H1 (cell line): ENCODE measurements at regions not wholly inside any gene's neighbourhood (a gene's known extent, or its start where the extent isn't known, plus 50 kb on each side); places are given as distances from the start of the nearest gene placed in this dataset.

ENCODE experiments used
- CTCF ChIA-PET: fragments of 300-600 bp; sonication (Branson Sonifier 250); formaldehyde crosslinking; loops from one replicate; lab custom pipeline; 2021; ENCODE audit not compliant: partially characterized antibody; lab: Charles Lee
- POLR2A ChIA-PET: fragments of 300-600 bp; sonication (Branson Sonifier 250); formaldehyde crosslinking; loops from one replicate; lab custom pipeline; 2021; ENCODE audit warnings: inconsistent platforms; ENCODE audit not compliant: partially characterized antibody; lab: Charles Lee
- DNase-seq, 2 experiments: peaks; one replicate each; pipeline versions ENCODE4 v3.0.0 to v3.0.0-alpha.2; 2010 to 2022; ENCODE audit warnings: low spot score in 2 of 2, low read depth in 1 of 2, mixed read lengths in 1 of 2
- FAIRE-seq: peaks from 2 replicates; lab custom pipeline; 2011; peaks lifted over from hg19 to GRCh38; lab: Jason Lieb, UNC
- H2AFZ ChIP-seq: 2 replicates; pipeline ENCODE4 v1.8.1; 2012; ENCODE audit warnings: low read length, inconsistent platforms
- H2AK5ac ChIP-seq: 2 replicates; pipeline ENCODE4 v1.6.1; 2013; ENCODE audit warnings: low read depth, low read length
- H2BK120ac ChIP-seq: replicated peaks from 2 replicates; pipeline ENCODE3; 2013; ENCODE audit warnings: low read depth, low read length, inconsistent platforms
- H2BK12ac ChIP-seq: 2 replicates; pipeline ENCODE4 v1.6.1; 2013; ENCODE audit warnings: low read depth, low read length
- H2BK15ac ChIP-seq: 2 replicates; pipeline ENCODE4 v1.6.1; 2013; ENCODE audit warnings: low read length
- H2BK20ac ChIP-seq: 2 replicates; pipeline ENCODE4 v1.6.1; 2013; ENCODE audit warnings: low read length
- H2BK5ac ChIP-seq: 2 replicates; pipeline ENCODE4 v1.6.1; 2013; ENCODE audit warnings: low read depth, low read length
- H3K14ac ChIP-seq: 2 replicates; pipeline ENCODE4 v1.6.1; 2013; ENCODE audit warnings: inconsistent platforms; ENCODE audit not compliant: insufficient read length
- H3K18ac ChIP-seq: 2 replicates; pipeline ENCODE4 v1.6.1; 2013; ENCODE audit warnings: low read length; ENCODE audit errors: extremely low read depth
- H3K23ac ChIP-seq: 2 replicates; pipeline ENCODE4 v1.6.1; 2013; ENCODE audit warnings: inconsistent platforms; ENCODE audit not compliant: insufficient read length
- H3K23me2 ChIP-seq: 2 replicates; pipeline ENCODE4 v1.6.1; 2013; ENCODE audit warnings: low read depth, low read length
- H3K27ac ChIP-seq: 2 replicates; pipeline ENCODE4 v1.6.1; 2011; ENCODE audit warnings: low read depth, low read length, inconsistent platforms
- H3K27me3 ChIP-seq, 4 experiments: replicated peaks in 1 of 4; 1 replicate in 1 of 4; 2 replicates in 3 of 4; pipeline versions ENCODE4 v1.6.1 to v1.8.1; 2011 to 2013; ENCODE audit warnings: low read length in 3 of 4, mild to moderate bottlenecking in 3 of 4, inconsistent platforms in 2 of 4, mixed read lengths in 2 of 4, moderate library complexity in 1 of 4; ENCODE audit not compliant: control insufficient read depth in 3 of 4, insufficient read depth in 3 of 4; ENCODE audit errors: extremely low read depth in 1 of 4
- H3K36me3 ChIP-seq, 4 experiments: 2 replicates each; pipeline versions ENCODE4 v1.6.1 to v1.8.1; 2011 to 2013; ENCODE audit warnings: mild to moderate bottlenecking in 4 of 4, low read length in 3 of 4, moderate library complexity in 2 of 4, control low read depth in 1 of 4, inconsistent platforms in 1 of 4; ENCODE audit not compliant: insufficient read depth in 4 of 4, control insufficient read depth in 2 of 4
- H3K4ac ChIP-seq: replicated peaks from 2 replicates; pipeline ENCODE3; 2013; ENCODE audit warnings: low read length, low read depth, mixed read lengths, inconsistent platforms; ENCODE audit not compliant: insufficient read length
- H3K4me1 ChIP-seq, 4 experiments: replicated peaks in 1 of 4; 1 replicate in 1 of 4; 2 replicates in 3 of 4; pipeline versions ENCODE4 v1.6.1 to v1.8.1; 2011 to 2013; ENCODE audit warnings: low read length in 3 of 4, inconsistent platforms in 2 of 4, mixed read lengths in 1 of 4; ENCODE audit not compliant: insufficient read depth in 4 of 4, control insufficient read depth in 3 of 4
- H3K4me2 ChIP-seq, 2 experiments: 2 replicates each; pipeline versions ENCODE4 v1.6.1 to v1.8.1; 2011 to 2013; ENCODE audit warnings: low read depth in 2 of 2, low read length in 2 of 2, control low read depth in 1 of 2, inconsistent platforms in 1 of 2, mild to moderate bottlenecking in 1 of 2; ENCODE audit not compliant: insufficient read depth in 1 of 2
- H3K4me3 ChIP-seq, 4 experiments: fragments of 200-600, 300-600 bp in 1 of 4; sonication (generic), shearing (Covaris generic), sonication (Bioruptor Twin) in 1 of 4; 2 replicates each; pipeline versions ENCODE4 v1.5.1 to v1.8.1; 2011 to 2016; ENCODE audit warnings: low read length in 4 of 4, low read depth in 3 of 4, control low read depth in 2 of 4, inconsistent platforms in 2 of 4, mild to moderate bottlenecking in 2 of 4, mixed read lengths in 1 of 4, moderate library complexity in 1 of 4; ENCODE audit not compliant: insufficient read depth in 2 of 4; ENCODE audit errors: extremely low read depth in 1 of 4
- H3K56ac ChIP-seq: replicated peaks from 2 replicates; pipeline ENCODE3; 2013; ENCODE audit warnings: low read depth, mild to moderate bottlenecking, mixed read lengths, low read length, inconsistent platforms; ENCODE audit not compliant: insufficient read length
- H3K79me1 ChIP-seq: 2 replicates; pipeline ENCODE4 v1.6.1; 2013; ENCODE audit warnings: low read depth, low read length, control low read depth
- H3K79me2 ChIP-seq, 2 experiments: 2 replicates each; pipeline versions ENCODE4 v1.6.1 to v1.8.1; 2012 to 2013; ENCODE audit warnings: low read length in 2 of 2, mild to moderate bottlenecking in 2 of 2, inconsistent platforms in 1 of 2; ENCODE audit not compliant: insufficient read depth in 2 of 2, control insufficient read depth in 1 of 2
- H3K9ac ChIP-seq, 4 experiments: replicated peaks in 1 of 4; 1 replicate in 1 of 4; 2 replicates in 3 of 4; pipeline versions ENCODE4 v1.6.1 to v1.8.1; 2011 to 2013; ENCODE audit warnings: low read depth in 3 of 4, low read length in 3 of 4, control low read depth in 2 of 4, mild to moderate bottlenecking in 2 of 4, moderate library complexity in 2 of 4, inconsistent platforms in 1 of 4; ENCODE audit errors: extremely low read depth in 1 of 4
- H3K9me3 ChIP-seq, 2 experiments: 2 replicates each; pipeline versions ENCODE4 v1.6.1 to v1.8.1; 2012 to 2013; ENCODE audit warnings: mild to moderate bottlenecking in 2 of 2, moderate library complexity in 2 of 2, control low read depth in 1 of 2, inconsistent platforms in 1 of 2, low read depth in 1 of 2, low read length in 1 of 2, mixed read lengths in 1 of 2; ENCODE audit not compliant: insufficient read depth in 2 of 2
- H4K20me1 ChIP-seq, 2 experiments: replicated peaks in 1 of 2; 2 replicates each; pipeline versions ENCODE3 to v1.8.1; 2011 to 2013; ENCODE audit warnings: inconsistent platforms in 2 of 2, low read length in 2 of 2, mild to moderate bottlenecking in 1 of 2; ENCODE audit not compliant: insufficient read depth in 2 of 2, control insufficient read depth in 1 of 2
- H4K5ac ChIP-seq: 2 replicates; pipeline ENCODE4 v1.6.1; 2013; ENCODE audit warnings: low read length, low read depth, mixed read lengths, inconsistent platforms; ENCODE audit not compliant: insufficient read length
- H4K8ac ChIP-seq: 2 replicates; pipeline ENCODE4 v1.8.0; 2013; ENCODE audit warnings: mild to moderate bottlenecking, moderate library complexity, low read length, inconsistent platforms; ENCODE audit not compliant: insufficient read depth; ENCODE audit errors: extremely low read depth
- H4K91ac ChIP-seq: replicated peaks from 2 replicates; pipeline ENCODE3; 2013; ENCODE audit warnings: low read length, mixed read lengths, inconsistent platforms; ENCODE audit not compliant: insufficient read length
- ATF2 ChIP-seq: IDR thresholded peaks from 2 replicates; pipeline ENCODE4 v1.6.1; 2012; ENCODE audit warnings: low read length, inconsistent platforms
- BCL11A ChIP-seq, 2 experiments: IDR thresholded peaks; one replicate each; pipeline ENCODE4 v1.6.1; 2011; ENCODE audit warnings: low read depth in 2 of 2, low read length in 2 of 2, mild to moderate bottlenecking in 2 of 2
- CBX5 ChIP-seq: fragments of 300-800, 300-1000 bp; sonication (generic); IDR thresholded peaks from 2 replicates; pipeline ENCODE4 v1.7.1; 2016; ENCODE audit warnings: antibody characterized with exemption, low read length, low read depth
- CBX8 ChIP-seq: fragments of 300-800, 300-1000 bp; sonication (generic); IDR thresholded peaks from 2 replicates; pipeline ENCODE4 v1.7.1; 2016; ENCODE audit warnings: low read depth, low read length, borderline replicate concordance
- EZH2 ChIP-seq: fragments of 200-600 bp; sonication (generic); IDR thresholded peaks from 2 replicates; pipeline ENCODE4 v1.7.1; 2012; ENCODE audit warnings: low read depth, mild to moderate bottlenecking, moderate library complexity, low read length, inconsistent platforms; ENCODE audit not compliant: severe bottlenecking
- GTF2F1 ChIP-seq: IDR thresholded peaks from 2 replicates; pipeline ENCODE4 v1.6.1; 2012; ENCODE audit warnings: low read depth, low read length, improper control_type of control experiment, borderline replicate concordance
- HDAC6 ChIP-seq: IDR thresholded peaks from one replicate; pipeline ENCODE4 v1.7.1; 2012; ENCODE audit warnings: low read depth, mild to moderate bottlenecking, inconsistent platforms, low read length, moderate library complexity
- KDM4A ChIP-seq: IDR thresholded peaks from one replicate; pipeline ENCODE4 v1.7.1; 2012; ENCODE audit warnings: low read depth, mild to moderate bottlenecking, moderate library complexity, low read length, inconsistent platforms; ENCODE audit not compliant: severe bottlenecking
- MAFK ChIP-seq: IDR thresholded peaks from 2 replicates; pipeline ENCODE4 v1.6.1; 2012; ENCODE audit warnings: low read depth, mild to moderate bottlenecking, improper control_type of control experiment, low read length
- SIN3A ChIP-seq, 2 experiments: IDR thresholded peaks in 1 of 2; conservative IDR thresholded peaks in 1 of 2; 2 replicates each; pipeline ENCODE4 v1.6.1; 2011 to 2012; ENCODE audit warnings: low read length in 2 of 2, improper control_type of control experiment in 1 of 2, low read depth in 1 of 2, mild to moderate bottlenecking in 1 of 2
- SIRT6 ChIP-seq: IDR thresholded peaks from one replicate; pipeline ENCODE4 v1.7.1; 2012; ENCODE audit warnings: low read length, inconsistent platforms
- SIX5 ChIP-seq: IDR thresholded peaks from 2 replicates; pipeline ENCODE4 v1.6.1; 2011; ENCODE audit warnings: mild to moderate bottlenecking, low read depth, low read length
- SP1 ChIP-seq: IDR thresholded peaks from 2 replicates; pipeline ENCODE4 v1.6.1; 2011; ENCODE audit warnings: low read depth, low read length
- SRF ChIP-seq: IDR thresholded peaks from 2 replicates; pipeline ENCODE4 v1.6.1; 2011; ENCODE audit warnings: mild to moderate bottlenecking, low read depth, low read length, moderate library complexity
- WGBS, 2 experiments: shearing (Covaris generic) in 1 of 2; methylation state at CpG; one replicate each; pipeline versions ENCODE4 v1.1.6 to v1.1.7; 2013 to 2015; ENCODE audit warnings: low lambda C conversion rate in 2 of 2, mixed read lengths in 2 of 2, inconsistent platforms in 1 of 2, low coverage in 1 of 2, missing lambda C conversion rate in 1 of 2; ENCODE audit not compliant: insufficient replicate concordance in 2 of 2, insufficient coverage in 1 of 2, insufficient read length in 1 of 2; ENCODE audit errors: extremely low coverage in 1 of 2, missing lambda C conversion rate in 1 of 2; 5-methylcytosine and 5-hydroxymethylcytosine counted together

GRCh38 chr1:189697113-189697512, 780.6 kb downstream of the BRINP3 start:
- Histone ChIP-seq H3K4ac (no peak overlapping the region), H3K23ac (no peak overlapping the region), H3K79me1 (no peaks in the 10 kb centered on the region), H4K91ac (no peak overlapping the region), H4K5ac (no peak overlapping the region), H3K27ac (no peak overlapping the region), H2BK5ac (no peak overlapping the region), H3K4me3 (no peak overlapping the region), H3K14ac (no peak overlapping the region), H3K9me3 (peaks cover 0 to 11% of the 10 kb centered on the region in 2 experiments; a peak in 1 of 4 replicates), H2BK12ac (no peak overlapping the region), H3K27me3 (no peaks in the 10 kb centered on the region), H3K56ac (no peak overlapping the region), H3K36me3 (no peaks in the 10 kb centered on the region; a peak in 1 of 8 replicates), H4K20me1 (no peaks in the 10 kb centered on the region), H3K18ac (no peak overlapping the region), H3K79me2 (no peaks in the 10 kb centered on the region), H2AFZ (no peak overlapping the region), H3K4me2 (no peak overlapping the region), H3K9ac (no peak overlapping the region), H2BK15ac (no peak overlapping the region), H3K23me2 (no peaks in the 10 kb centered on the region), H2BK20ac (no peak overlapping the region), H4K8ac (no peak overlapping the region), H2AK5ac (no peak overlapping the region), H3K4me1 (no peaks in the 10 kb centered on the region), H2BK120ac (no peak overlapping the region)
- WGBS, 2 experiments = 96% methylated on average over 22 of the region's 22 CpGs; no CpG with 5 or more reads in 1 of the 2 experiments
- DNase-seq (no peak), FAIRE-seq (no peak)
- POLR2A ChIA-PET = no interaction called here
- CTCF ChIA-PET = interaction anchor here (1.4 kb wide), 1 partner anchor 16 kb away, joined by 4 read pairs; no protein-coding TSS in a partner anchor
- TF ChIP-seq HDAC6 (no peak), EZH2 (no peak), CBX8 (no peak), SIN3A (conservative IDR thresholded peaks at IDR 0.05 in 1 of 2, IDR thresholded peaks at IDR 0.05 in 1 of 2; ENCODE audit: low read depth in 1 of 2, low read length in 2 of 2) (no peak), SP1 (no peak), KDM4A (no peak), GTF2F1 (no peak), CBX5 (no peak), MAFK (no peak), ATF2 (no peak), SRF (no peak), SIX5 (no peak), BCL11A (IDR thresholded peaks at IDR 0.05; ENCODE audit: low read depth in 2 of 2, low read length in 2 of 2) (no peak), SIRT6 (no peak)
